ENCODE measurements at regions not wholly inside any gene's neighbourhood (a gene's known extent, or its start where the extent isn't known, plus 50 kb on each side); places are given as distances from the start of the nearest gene placed in this dataset.

GRCh38 chr21:35473496-35473895, 424.4 kb upstream of the RUNX1 start:
- TF ChIP-seq CTCF (conservative IDR thresholded peaks at IDR 0.05; ENCODE audit: low read length) (no peak), EZH2phosphoT487 (IDR thresholded peaks at IDR 0.05; ENCODE audit: borderline replicate concordance) (no peak)
